Femur (tissue), 1 donor: ENCODE measurements at regions not wholly inside any gene's neighbourhood (a gene's known extent, or its start where the extent isn't known, plus 50 kb on each side); places are given as distances from the start of the nearest gene placed in this dataset.
A peak's percentile ranks its signal among the peaks of the same experiment; 100 is the strongest.
"Not testable (repeated sequence)": the region's sequence is repeated elsewhere in the genome, so short reads cannot be mapped to it uniquely, and the experiment has no call there.

Experiments
- DNase-seq: peaks from one replicate; pipeline ENCODE4 v3.0.0-alpha.2; 2017

DNA sequence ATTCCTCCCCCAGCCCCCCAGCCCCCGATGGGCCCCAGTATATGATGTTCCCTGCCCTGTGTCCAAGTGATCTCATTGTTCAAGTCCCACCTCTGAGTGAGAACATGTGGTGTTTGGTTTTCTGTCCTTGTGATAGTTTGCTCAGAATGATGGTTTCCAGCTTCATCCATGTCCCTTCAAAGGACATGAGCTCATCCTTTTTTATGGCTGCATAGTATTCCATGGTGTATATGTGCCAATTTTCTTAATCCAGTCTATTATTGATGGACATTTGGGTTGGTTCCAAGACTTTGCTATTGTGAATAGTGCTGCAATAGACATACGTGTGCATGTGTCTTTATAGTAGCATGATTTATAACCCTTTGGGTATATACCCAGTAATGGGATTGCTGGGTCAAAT is 495.3 kb downstream of the OMA1 start:
- not testable (repeated sequence) for DNase-seq

DNA sequence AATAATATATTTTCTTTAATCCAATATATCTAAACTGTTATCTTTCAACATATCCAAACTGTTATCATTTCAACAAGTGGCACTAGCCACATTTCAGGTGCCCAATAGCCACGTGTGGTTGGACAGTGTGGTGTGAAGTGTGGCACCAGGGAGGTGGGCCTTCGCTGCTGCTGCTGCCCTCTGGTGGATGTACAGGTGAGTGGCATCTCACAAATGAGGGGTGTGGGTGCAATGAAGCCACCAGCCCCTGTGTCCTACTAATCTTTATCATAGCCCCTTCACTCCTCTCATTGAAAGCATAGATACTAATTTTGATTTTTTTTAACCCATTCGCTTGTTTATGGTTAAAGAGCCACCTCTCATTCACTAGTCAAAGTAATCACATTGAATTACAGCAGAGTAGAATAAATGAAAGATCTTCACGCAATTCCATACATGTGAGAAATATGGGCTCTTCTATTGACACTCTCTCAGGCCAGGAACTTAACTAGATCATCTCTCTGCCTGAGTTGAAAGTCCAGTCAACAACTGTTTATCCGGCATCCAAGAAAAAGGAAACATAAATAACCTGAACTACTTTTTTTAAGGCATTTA is 499.2 kb downstream of the OMA1 start:
- DNase-seq, result no peak

- no peak for DNase-seq
Observed at GRCh38 chr1:58045094-58045705, 501.3 kb downstream of the OMA1 start.

DNA sequence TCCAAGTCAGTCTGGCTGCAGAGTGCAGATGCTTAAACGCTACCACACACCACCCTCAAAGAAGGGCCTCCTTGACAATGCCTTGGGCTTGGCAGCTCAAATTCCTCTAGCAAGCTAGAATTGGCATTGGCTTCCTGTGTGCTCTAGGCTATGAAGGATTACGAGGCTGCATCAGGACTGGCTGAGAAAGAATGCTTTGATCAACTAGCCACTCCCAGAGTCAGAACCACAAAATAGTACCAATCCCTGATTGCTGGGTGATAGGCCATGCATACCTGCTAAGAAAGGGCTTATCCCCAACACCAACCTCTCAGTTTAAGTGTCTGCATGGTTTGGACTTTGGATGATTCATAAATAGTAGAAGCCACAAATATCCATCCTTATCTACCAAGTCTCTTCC is 504.9 kb downstream of the OMA1 start:
- DNase-seq, result no peak

- DNase-seq, result no peak
Observed at GRCh38 chr1:58038574-58038973, 508.0 kb downstream of the OMA1 start.

- no peak for DNase-seq
Observed at GRCh38 chr1:58035523-58035922, 511.0 kb downstream of the OMA1 start.

DNA sequence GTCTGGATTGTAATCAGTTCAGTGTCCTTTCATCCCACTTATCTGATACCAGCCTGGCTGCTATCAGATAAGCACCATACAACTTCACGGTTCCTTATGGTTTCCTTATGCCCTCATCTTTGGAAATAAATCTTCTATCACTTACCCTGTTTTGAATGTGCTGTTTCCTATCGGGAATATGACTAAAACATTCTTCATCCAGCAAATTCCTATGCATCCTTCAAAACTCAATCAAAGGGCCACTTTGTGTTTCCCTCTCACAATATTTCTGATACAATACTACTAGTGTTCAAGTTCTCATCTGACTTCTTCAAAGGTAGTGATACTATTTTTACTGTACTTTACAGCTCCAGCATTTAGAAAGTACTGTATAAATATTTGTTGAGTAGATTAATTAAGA is 513.2 kb downstream of the OMA1 start:
- no peak for DNase-seq

- no peak for DNase-seq
Observed at GRCh38 chr1:58032611-58033073, 513.9 kb downstream of the OMA1 start.

DNA sequence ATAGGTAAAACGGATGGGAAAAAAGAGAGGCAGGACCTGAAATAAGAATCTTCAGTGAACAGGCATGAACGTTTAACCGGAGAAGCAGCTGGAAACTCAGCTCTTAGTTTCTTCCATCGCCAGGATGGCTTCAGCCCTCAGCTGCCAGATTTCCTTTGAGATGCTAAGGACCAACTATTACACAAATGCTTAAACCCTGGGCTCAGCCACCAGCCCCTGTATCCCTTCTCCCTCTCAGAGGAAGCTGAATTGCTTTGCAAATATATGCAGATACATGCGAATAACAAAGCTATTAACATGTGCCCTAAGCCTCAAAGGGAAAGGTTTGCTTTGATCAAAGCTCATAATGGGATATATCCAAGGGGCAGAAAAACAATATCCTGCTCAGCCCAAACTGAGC is 515.1 kb downstream of the OMA1 start:
- DNase-seq, result no peak

- DNase-seq, result no peak
Observed at GRCh38 chr1:58030456-58030855, 516.1 kb downstream of the OMA1 start.

- DNase-seq, result no peak
Observed at GRCh38 chr1:58017641-58018040, 528.9 kb downstream of the OMA1 start.

DNA sequence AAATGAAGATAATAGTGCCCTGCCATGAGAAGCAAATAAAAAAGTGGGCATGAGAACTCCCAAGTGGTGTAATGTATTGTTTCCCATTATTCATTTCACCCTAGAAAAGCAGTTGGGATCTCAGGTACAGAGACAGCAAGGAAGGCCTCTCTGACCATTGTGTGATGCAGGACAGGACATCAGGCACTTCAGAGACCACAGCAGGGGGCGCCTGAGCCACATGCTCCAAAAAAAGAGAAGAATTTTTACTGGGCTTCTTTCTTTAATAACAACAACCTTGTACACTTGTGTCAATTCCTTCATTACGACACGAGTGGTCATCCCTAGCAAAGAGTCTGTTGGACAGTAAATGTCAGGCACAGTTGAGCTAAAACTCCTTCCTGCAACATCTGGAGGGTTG is 533.3 kb downstream of the OMA1 start:
- DNase-seq, result no peak

DNA sequence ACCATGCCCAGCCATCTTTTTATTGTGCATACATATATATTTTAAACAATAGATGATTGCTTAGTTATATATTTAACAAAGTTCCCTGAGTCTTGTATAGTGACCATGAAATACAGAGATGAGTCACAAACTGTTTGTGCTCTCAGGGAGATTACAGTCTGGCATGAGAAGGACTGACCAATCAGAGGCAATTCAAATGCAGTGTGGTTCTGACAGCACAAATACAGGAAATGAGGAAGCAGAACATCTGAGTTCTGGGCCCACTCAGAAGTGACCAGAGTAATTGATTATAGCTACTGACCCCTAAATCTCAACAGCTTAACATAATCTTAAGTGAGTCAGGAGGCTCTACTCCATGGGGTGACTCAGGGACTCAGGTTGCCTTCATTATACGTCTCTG is 534.5 kb downstream of the OMA1 start:
- DNase-seq, result no peak

- DNase-seq, result no peak
Observed at GRCh38 chr1:58006421-58007046, 540.0 kb downstream of the OMA1 start.

DNA sequence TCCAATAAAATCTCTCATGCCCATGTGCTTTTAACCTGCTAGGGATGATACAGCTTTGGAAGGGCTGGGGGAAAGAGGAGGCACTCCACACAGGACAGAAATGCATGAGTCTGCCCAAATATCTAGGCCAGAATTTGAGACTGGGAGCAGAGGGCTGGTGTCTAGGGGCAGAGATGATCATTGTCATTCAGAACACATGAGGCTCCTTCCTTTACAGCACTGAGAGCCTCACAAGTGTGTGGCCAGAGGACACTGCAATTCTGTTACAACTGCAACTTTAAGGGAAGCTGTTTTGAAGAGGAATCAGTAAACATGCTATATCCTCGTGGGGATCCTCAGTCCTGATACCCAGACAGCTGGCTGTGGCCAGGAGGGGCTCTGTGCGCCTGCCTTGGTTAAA is 541.3 kb downstream of the OMA1 start:
- DNase-seq, result no peak

DNA sequence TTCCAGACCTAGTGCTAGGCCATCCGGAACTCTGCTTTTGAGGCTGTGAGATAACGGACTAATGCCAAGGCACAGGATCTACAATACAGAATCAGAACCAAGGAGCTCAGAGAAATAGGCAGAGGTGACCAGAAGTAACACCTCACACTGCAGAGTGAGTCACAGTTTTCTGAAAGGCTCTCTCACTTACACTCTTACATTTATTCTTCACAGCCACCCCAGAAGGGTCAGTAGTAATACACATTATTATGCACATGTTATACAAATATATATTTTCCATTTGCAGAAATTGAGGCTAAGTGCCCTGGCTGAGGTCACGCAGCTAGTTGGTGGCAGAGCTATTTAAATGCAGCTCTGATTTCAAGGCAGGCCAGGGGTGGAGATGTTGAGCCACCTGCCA is 542.5 kb downstream of the OMA1 start:
- DNase-seq, result no peak

DNA sequence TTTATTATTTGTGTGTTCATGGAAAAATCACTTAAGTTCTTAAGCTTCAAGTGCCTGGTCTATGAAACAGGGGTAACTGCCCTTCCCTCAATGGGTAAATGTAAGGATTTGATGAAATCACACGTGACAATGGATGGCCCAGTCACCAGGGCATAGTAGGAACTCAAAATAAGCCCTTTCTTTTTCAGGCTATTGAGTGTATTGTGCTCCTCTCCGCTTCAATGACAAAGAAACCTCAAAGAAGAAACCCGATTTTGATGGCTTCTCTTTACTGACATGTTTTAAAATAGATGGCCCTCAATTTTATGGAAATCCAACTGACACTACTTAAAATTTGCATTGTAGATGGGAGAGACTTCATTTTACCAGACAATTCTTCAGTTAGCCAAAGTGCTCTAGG is 543.5 kb downstream of the OMA1 start:
- no peak for DNase-seq

GRCh38 chr1:58000821-58001220 is 545.7 kb downstream of the OMA1 start:
- no peak for DNase-seq

DNA sequence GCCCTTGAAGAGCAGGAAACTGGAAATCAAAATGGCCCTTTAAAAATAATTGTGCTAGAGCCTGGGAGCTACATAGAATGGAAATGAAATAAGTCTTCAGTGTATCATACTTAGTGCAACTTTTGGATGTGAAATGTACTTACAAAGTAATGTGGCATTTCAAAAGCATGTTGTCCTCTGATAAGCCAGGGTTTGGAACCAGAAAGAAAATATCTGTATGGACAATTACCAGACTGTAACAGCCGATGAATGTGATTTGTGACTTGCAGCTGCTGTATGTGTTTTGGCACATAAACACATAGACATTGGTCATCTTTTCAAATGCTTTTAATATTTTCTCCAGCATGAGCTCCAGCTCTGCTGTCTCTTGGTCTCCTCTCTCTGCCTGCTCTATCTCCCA is 546.4 kb downstream of the OMA1 start:
- peak; percentile 24 for DNase-seq

- DNase-seq, result no peak
Observed at GRCh38 chr1:57996400-57996799, 550.1 kb downstream of the OMA1 start.

DNA sequence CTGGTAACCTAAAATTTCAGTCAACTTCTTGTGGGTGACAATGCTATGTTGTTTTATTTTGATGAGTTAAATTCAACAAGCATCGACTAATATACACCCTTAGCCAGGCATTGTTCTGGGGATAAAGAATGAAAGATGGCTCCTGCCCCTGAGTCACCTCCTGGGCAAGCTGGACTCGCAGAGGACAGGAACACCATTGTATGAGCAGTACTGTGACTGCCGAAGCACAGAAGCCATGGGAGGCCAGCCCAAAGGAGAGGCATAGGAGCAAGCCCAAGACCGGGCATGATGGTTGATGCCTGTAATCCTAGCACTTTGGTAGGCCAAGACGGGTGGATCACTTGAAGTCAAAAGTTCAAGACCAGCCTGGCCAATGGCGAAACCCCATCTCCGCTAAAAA is 555.2 kb downstream of the OMA1 start:
- DNase-seq, result no peak

GRCh38 chr1:57989877-57990276 is 556.6 kb downstream of the OMA1 start:
- no peak for DNase-seq

DNA sequence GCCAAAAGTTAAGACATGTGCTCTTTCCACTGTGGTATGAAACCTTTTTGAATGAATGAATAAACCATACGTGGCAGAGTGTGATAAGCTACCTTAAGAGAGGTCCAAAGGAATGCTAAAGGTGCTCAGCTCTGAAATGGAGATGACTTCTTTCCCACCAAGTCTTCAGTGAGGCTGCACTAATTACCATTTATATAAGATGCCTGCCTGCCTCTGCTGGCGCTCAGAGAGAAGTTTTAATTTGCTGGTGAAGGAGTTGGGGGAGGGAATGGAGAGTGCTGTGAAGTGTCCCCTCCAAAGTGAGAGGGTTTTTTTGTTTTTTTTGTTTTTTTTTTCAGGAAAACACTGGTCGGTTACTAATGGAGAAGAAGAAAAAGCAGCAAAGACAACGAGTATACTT is 559.0 kb downstream of the OMA1 start:
- no peak for DNase-seq

- no peak for DNase-seq
Observed at GRCh38 chr1:57986432-57986831, 560.1 kb downstream of the OMA1 start.

- DNase-seq, result no peak
Observed at GRCh38 chr1:57984277-57984676, 560.4 kb upstream of the DAB1 start.
